H1 (cell line): ENCODE measurements at regions not wholly inside any gene's neighbourhood (a gene's known extent, or its start where the extent isn't known, plus 50 kb on each side); places are given as distances from the start of the nearest gene placed in this dataset.

Experiments used
- CTCF ChIP-seq, 3 experiments: IDR thresholded peaks; 1 replicate in 2 of 3; 2 replicates in 1 of 3; pipeline versions ENCODE4 v1.5.1 to v1.6.1; 2011; ENCODE audit warnings: low read length in 3 of 3, mild to moderate bottlenecking in 3 of 3, inconsistent platforms in 2 of 3, low read depth in 1 of 3, moderate library complexity in 1 of 3; ENCODE audit not compliant: insufficient read depth in 1 of 3; ENCODE audit errors: control extremely low read depth in 1 of 3
- MAX ChIP-seq: IDR thresholded peaks from 2 replicates; pipeline ENCODE4 v1.6.1; 2012; ENCODE audit warnings: inconsistent platforms
- POLR2A ChIP-seq, 2 experiments: IDR thresholded peaks; 1 replicate in 1 of 2; 2 replicates in 1 of 2; pipeline ENCODE4 v1.6.1; 2011; ENCODE audit warnings: low read depth in 2 of 2, low read length in 2 of 2, mild to moderate bottlenecking in 2 of 2; ENCODE audit errors: control extremely low read depth in 1 of 2
- RAD21 ChIP-seq, 2 experiments: IDR thresholded peaks in 1 of 2; conservative IDR thresholded peaks in 1 of 2; 2 replicates each; pipeline ENCODE4 v1.6.1; 2011; ENCODE audit warnings: low read depth in 2 of 2, low read length in 2 of 2, improper control_type of control experiment in 1 of 2, inconsistent platforms in 1 of 2, mild to moderate bottlenecking in 1 of 2, moderate library complexity in 1 of 2

- TF ChIP-seq CTCF (IDR thresholded peaks at IDR 0.05; ENCODE audit: control extremely low read depth in 1 of 3, insufficient read depth in 1 of 3, low read depth in 1 of 3, low read length in 3 of 3) = no peak
- TF ChIP-seq POLR2A (IDR thresholded peaks at IDR 0.05; ENCODE audit: control extremely low read depth in 1 of 2, low read depth in 2 of 2, low read length in 2 of 2) = no peak
- no peak for TF ChIP-seq MAX
- TF ChIP-seq RAD21 (IDR thresholded peaks at IDR 0.05 in 1 of 2, conservative IDR thresholded peaks at IDR 0.05 in 1 of 2; ENCODE audit: low read depth in 2 of 2, low read length in 2 of 2) = no peak
These were observed 953.0 kb upstream of the ZWINT start for GRCh38 chr10:57314046-57314445.
